Amniotic epithelial cell (primary cell): ENCODE measurements at regions not wholly inside any gene's neighbourhood (a gene's known extent, or its start where the extent isn't known, plus 50 kb on each side); places are given as distances from the start of the nearest gene placed in this dataset.

Experiments
- DNase-seq: peaks from one replicate; pipeline ENCODE4 v3.0.0-alpha.2; 2010; ENCODE audit warnings: low read depth

- DNase-seq = no peak
These were observed 279.7 kb downstream of the SS18 start for GRCh38 chr18:25810736-25811135.

GRCh38 chr18:25805939-25806338 is 284.5 kb downstream of the SS18 start:
- DNase-seq = no peak

GRCh38 chr18:25805323-25805722 is 285.1 kb downstream of the SS18 start:
- peak; percentile 90 for DNase-seq

GRCh38 chr18:25799231-25799630 is 291.2 kb downstream of the SS18 start:
- no peak for DNase-seq

- DNase-seq = no peak
These were observed 292.4 kb downstream of the SS18 start for GRCh38 chr18:25798046-25798445.

- DNase-seq = no peak
These were observed 295.2 kb downstream of the SS18 start for GRCh38 chr18:25795213-25795612.

GRCh38 chr18:25787276-25787675 is 303.1 kb downstream of the SS18 start:
- no peak for DNase-seq

- peak; percentile 89 for DNase-seq
These were observed 303.7 kb downstream of the SS18 start for GRCh38 chr18:25786758-25787157.

- no peak for DNase-seq
These were observed 310.3 kb downstream of the SS18 start for GRCh38 chr18:25780105-25780504.

- DNase-seq = no peak
These were observed 318.6 kb downstream of the SS18 start for GRCh38 chr18:25771796-25772195.

- DNase-seq = no peak
These were observed 325.6 kb downstream of the SS18 start for GRCh38 chr18:25764777-25765176.

GRCh38 chr18:25759111-25759510 is 331.3 kb downstream of the SS18 start:
- peak; percentile 7 for DNase-seq

- DNase-seq = no peak
These were observed 346.7 kb downstream of the SS18 start for GRCh38 chr18:25743646-25744151.

- no peak for DNase-seq
These were observed 351.0 kb downstream of the SS18 start for GRCh38 chr18:25739376-25739775.

GRCh38 chr18:25737710-25738311 is 352.6 kb downstream of the SS18 start:
- peak; percentile 87 for DNase-seq

GRCh38 chr18:25736516-25736915 is 353.9 kb downstream of the SS18 start:
- DNase-seq = peak; percentile 20

GRCh38 chr18:25735459-25735858 is 355.0 kb downstream of the SS18 start:
- DNase-seq = no peak

GRCh38 chr18:25734336-25734735 is 356.1 kb downstream of the SS18 start:
- DNase-seq = no peak

GRCh38 chr18:25732862-25733261 is 357.6 kb downstream of the SS18 start:
- no peak for DNase-seq

GRCh38 chr18:25729072-25729471 is 361.3 kb downstream of the SS18 start:
- no peak for DNase-seq

GRCh38 chr18:25727281-25727985 is 363.0 kb downstream of the SS18 start:
- no peak for DNase-seq

GRCh38 chr18:25726298-25726697 is 364.1 kb downstream of the SS18 start:
- DNase-seq = no peak

- no peak for DNase-seq
These were observed 364.9 kb downstream of the SS18 start for GRCh38 chr18:25725501-25725900.

GRCh38 chr18:25724997-25725396 is 365.4 kb downstream of the SS18 start:
- DNase-seq = no peak
